ENCODE measurements at regions not wholly inside any gene's neighbourhood (a gene's known extent, or its start where the extent isn't known, plus 50 kb on each side); places are given as distances from the start of the nearest gene placed in this dataset.

DNA sequence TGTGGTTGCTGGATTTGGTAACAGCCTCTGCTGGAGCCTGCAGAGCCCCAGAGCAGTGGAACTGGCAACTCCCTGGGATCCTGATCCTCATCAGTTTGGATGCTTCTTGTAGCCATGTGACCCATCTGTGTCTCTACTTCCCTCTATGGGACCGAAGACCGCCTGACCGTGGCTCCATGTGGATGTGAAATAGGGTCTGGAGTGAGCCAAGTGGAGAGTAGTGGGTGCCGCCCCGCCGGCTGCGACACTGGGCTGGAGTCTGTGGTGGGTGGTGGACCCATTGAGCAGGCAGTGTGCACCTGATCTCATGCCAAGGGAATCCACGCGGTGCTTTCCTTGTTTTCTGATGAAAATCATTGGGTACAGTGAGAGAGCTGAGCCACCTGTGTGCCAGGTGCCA, 543.2 kb upstream of the B3GAT1 start:
- TF ChIP-seq CTCF (IDR thresholded peaks at IDR 0.05; ENCODE audit: low read depth, low read length) (no peak), POLR2A (IDR thresholded peaks at IDR 0.05; ENCODE audit: extremely low read depth, insufficient read length) (no peak), MYC (IDR thresholded peaks at IDR 0.05; ENCODE audit: low read depth, low read length) (no peak)

All from NB4 (cell line).